Fibroblast of skin of right biceps (primary cell): ENCODE measurements at regions not wholly inside any gene's neighbourhood (a gene's known extent, or its start where the extent isn't known, plus 50 kb on each side); places are given as distances from the start of the nearest gene placed in this dataset.
"Not testable (repeated sequence)": the region's sequence is repeated elsewhere in the genome, so short reads cannot be mapped to it uniquely, and the experiment has no call there.

Experiments
- DNase-seq: peaks from one replicate; pipeline ENCODE4 v3.0.0-alpha.2; 2013

GRCh38 chr3:105093371-105094252 lies 273.1 kb upstream of the ALCAM start:
- DNase-seq: no peak

GRCh38 chr3:105094588-105094987 lies 272.1 kb upstream of the ALCAM start:
- DNase-seq: no peak

- no peak for DNase-seq
Observed at GRCh38 chr3:105096071-105096470, 270.6 kb upstream of the ALCAM start.

- DNase-seq: no peak
Observed at GRCh38 chr3:105101603-105102002, 265.1 kb upstream of the ALCAM start.

- no peak for DNase-seq
Observed at GRCh38 chr3:105103139-105103538, 263.6 kb upstream of the ALCAM start.

- DNase-seq: no peak
Observed at GRCh38 chr3:105108823-105109222, 257.9 kb upstream of the ALCAM start.

GRCh38 chr3:105118905-105119304 lies 247.8 kb upstream of the ALCAM start:
- DNase-seq: peak; percentile 12

- DNase-seq: no peak
Observed at GRCh38 chr3:105119801-105120340, 246.8 kb upstream of the ALCAM start.

- no peak for DNase-seq
Observed at GRCh38 chr3:105130911-105131310, 235.8 kb upstream of the ALCAM start.

- DNase-seq: no peak
Observed at GRCh38 chr3:105137911-105138310, 228.8 kb upstream of the ALCAM start.

GRCh38 chr3:105139881-105140560 lies 226.7 kb upstream of the ALCAM start:
- DNase-seq: no peak

- DNase-seq: no peak
Observed at GRCh38 chr3:105140899-105141367, 225.8 kb upstream of the ALCAM start.

- DNase-seq: no peak
Observed at GRCh38 chr3:105144837-105145236, 221.9 kb upstream of the ALCAM start.

GRCh38 chr3:105145511-105145910 lies 221.2 kb upstream of the ALCAM start:
- no peak for DNase-seq

GRCh38 chr3:105149197-105149596 lies 217.5 kb upstream of the ALCAM start:
- not testable (repeated sequence) for DNase-seq

GRCh38 chr3:105152987-105153386 lies 213.7 kb upstream of the ALCAM start:
- no peak for DNase-seq

- DNase-seq: no peak
Observed at GRCh38 chr3:105154692-105155091, 212.0 kb upstream of the ALCAM start.

- no peak for DNase-seq
Observed at GRCh38 chr3:105157067-105157765, 209.5 kb upstream of the ALCAM start.

- DNase-seq: no peak
Observed at GRCh38 chr3:105157766-105158085, 209.0 kb upstream of the ALCAM start.

- no peak for DNase-seq
Observed at GRCh38 chr3:105158286-105158685, 208.4 kb upstream of the ALCAM start.

GRCh38 chr3:105162448-105162847 lies 204.3 kb upstream of the ALCAM start:
- DNase-seq: no peak

- peak; percentile 48 for DNase-seq
Observed at GRCh38 chr3:105166893-105167292, 199.8 kb upstream of the ALCAM start.

GRCh38 chr3:105170423-105170822 lies 196.3 kb upstream of the ALCAM start:
- DNase-seq: no peak
